ENCODE measurements at regions not wholly inside any gene's neighbourhood (a gene's known extent, or its start where the extent isn't known, plus 50 kb on each side); places are given as distances from the start of the nearest gene placed in this dataset.

DNA sequence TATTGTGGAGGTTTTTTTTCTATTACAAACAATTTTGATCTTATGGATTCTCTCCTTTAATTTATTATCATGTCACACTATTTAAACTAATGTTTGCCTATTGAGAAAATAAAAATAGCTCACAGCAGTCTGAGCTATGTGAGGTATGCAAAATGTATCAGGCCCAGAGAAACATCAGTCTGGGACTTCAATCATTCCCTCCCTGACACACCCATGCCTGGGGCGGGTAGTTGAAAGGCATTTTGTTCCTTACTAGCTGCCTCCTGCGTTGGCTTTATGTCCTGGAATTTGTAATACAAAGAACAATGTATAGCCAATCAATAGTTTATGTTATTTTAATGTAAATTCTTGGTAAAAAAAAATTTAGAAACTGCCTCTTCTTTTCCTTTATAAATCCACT, 403.3 kb downstream of the EPM2A start:
- no peak for DNase-seq (ENCODE audit: low spot score)
- Histone ChIP-seq H3K4me3 (ENCODE audit: low read depth, low read length, poor library complexity, severe bottlenecking) (no peak overlapping the region), H3K9me3 (ENCODE audit: low read depth, low read length, poor library complexity, severe bottlenecking) (no peaks in the 10 kb centered on the region), H3K27ac (ENCODE audit: low read depth, low read length, poor library complexity, severe bottlenecking) (no peak overlapping the region), H3K4me1 (ENCODE audit: insufficient read depth, low read length, poor library complexity, severe bottlenecking) (no peaks in the 10 kb centered on the region), H3K36me3 (ENCODE audit: insufficient read depth, low read length, poor library complexity, severe bottlenecking) (no peaks in the 10 kb centered on the region), H3K27me3 (replicated peaks; ENCODE audit: insufficient read depth, low read depth, low read length, poor library complexity) (no peaks in the 10 kb centered on the region)
- intact Hi-C loops (cut with micrococcal nuclease; ENCODE audit: unreplicated experiment) = no loop called here
- BruUV-seq (replicated peaks) = no TSS peak
- CTCF ChIA-PET = no interaction called here
- POLR2A ChIA-PET (ENCODE audit: low non-redundant PET) = no interaction called here
- TF ChIP-seq EZH2 (IDR thresholded peaks at IDR 0.05; ENCODE audit: borderline replicate concordance, low read depth, low read length, poor library complexity, severe bottlenecking) = no peak
- no peak for TF ChIP-seq CTCF (conservative IDR thresholded peaks at IDR 0.05; ENCODE audit: low read depth, low read length)

DNA sequence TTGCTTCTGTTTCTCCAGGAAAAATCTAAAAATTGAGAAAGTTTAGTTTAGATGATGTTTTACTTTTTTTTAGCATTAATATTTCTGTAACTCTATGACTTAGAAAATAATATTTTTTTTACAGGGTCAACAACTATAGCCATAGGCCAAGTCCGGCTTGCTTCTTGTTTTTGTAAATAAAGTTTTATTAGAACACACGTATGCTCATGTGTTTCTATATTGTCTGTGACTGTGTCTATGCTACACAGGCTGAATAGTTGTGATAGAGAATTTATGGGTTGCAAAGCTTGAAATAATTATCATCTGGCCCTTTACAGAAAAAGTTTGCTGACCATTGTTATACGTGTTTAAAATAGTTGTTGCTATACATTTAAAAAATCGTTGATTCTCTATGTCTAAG, 399.2 kb downstream of the EPM2A start:
- Histone ChIP-seq H3K27me3 (replicated peaks; ENCODE audit: insufficient read depth, low read depth, low read length, poor library complexity) (no peaks in the 10 kb centered on the region), H3K27ac (ENCODE audit: low read depth, low read length, poor library complexity, severe bottlenecking) (no peak overlapping the region), H3K4me1 (ENCODE audit: insufficient read depth, low read length, poor library complexity, severe bottlenecking) (no peaks in the 10 kb centered on the region), H3K36me3 (ENCODE audit: insufficient read depth, low read length, poor library complexity, severe bottlenecking) (no peaks in the 10 kb centered on the region), H3K9me3 (ENCODE audit: low read depth, low read length, poor library complexity, severe bottlenecking) (no peaks in the 10 kb centered on the region), H3K4me3 (ENCODE audit: low read depth, low read length, poor library complexity, severe bottlenecking) (no peak overlapping the region)
- no peak for DNase-seq (ENCODE audit: low spot score)
- ChIA-PET CTCF (no interaction called here), POLR2A (ENCODE audit: low non-redundant PET) (no interaction called here)
- TF ChIP-seq EZH2 (IDR thresholded peaks at IDR 0.05; ENCODE audit: borderline replicate concordance, low read depth, low read length, poor library complexity, severe bottlenecking) (no peak), CTCF (conservative IDR thresholded peaks at IDR 0.05; ENCODE audit: low read depth, low read length) (no peak)
- no TSS peak for BruUV-seq (replicated peaks)
- intact Hi-C loops (cut with micrococcal nuclease; ENCODE audit: unreplicated experiment) = no loop called here

GRCh38 chr6:145339089-145339488, 396.2 kb downstream of the EPM2A start:
- DNase-seq (ENCODE audit: low spot score) = no peak
- no peak overlapping the region for H3K4me3 ChIP-seq (ENCODE audit: low read depth, low read length, poor library complexity, severe bottlenecking)
- BruUV-seq (replicated peaks) = no TSS peak
- no peak for TF ChIP-seq CTCF (conservative IDR thresholded peaks at IDR 0.05; ENCODE audit: low read depth, low read length)
- TF ChIP-seq EZH2 (IDR thresholded peaks at IDR 0.05; ENCODE audit: borderline replicate concordance, low read depth, low read length, poor library complexity, severe bottlenecking) = no peak
- no peaks in the 10 kb centered on the region for H3K36me3 ChIP-seq (ENCODE audit: insufficient read depth, low read length, poor library complexity, severe bottlenecking)
- H3K27ac ChIP-seq (ENCODE audit: low read depth, low read length, poor library complexity, severe bottlenecking) = no peak overlapping the region
- H3K4me1 ChIP-seq (ENCODE audit: insufficient read depth, low read length, poor library complexity, severe bottlenecking) = peaks cover 5% of the 10 kb centered on the region
- intact Hi-C loops (cut with micrococcal nuclease; ENCODE audit: unreplicated experiment) = no loop called here
- CTCF ChIA-PET = no interaction called here
- no peaks in the 10 kb centered on the region for H3K9me3 ChIP-seq (ENCODE audit: low read depth, low read length, poor library complexity, severe bottlenecking)
- POLR2A ChIA-PET (ENCODE audit: low non-redundant PET) = no interaction called here
- H3K27me3 ChIP-seq (replicated peaks; ENCODE audit: insufficient read depth, low read depth, low read length, poor library complexity) = no peaks in the 10 kb centered on the region
